ENCODE measurements at regions not wholly inside any gene's neighbourhood (a gene's known extent, or its start where the extent isn't known, plus 50 kb on each side); places are given as distances from the start of the nearest gene placed in this dataset.

DNA sequence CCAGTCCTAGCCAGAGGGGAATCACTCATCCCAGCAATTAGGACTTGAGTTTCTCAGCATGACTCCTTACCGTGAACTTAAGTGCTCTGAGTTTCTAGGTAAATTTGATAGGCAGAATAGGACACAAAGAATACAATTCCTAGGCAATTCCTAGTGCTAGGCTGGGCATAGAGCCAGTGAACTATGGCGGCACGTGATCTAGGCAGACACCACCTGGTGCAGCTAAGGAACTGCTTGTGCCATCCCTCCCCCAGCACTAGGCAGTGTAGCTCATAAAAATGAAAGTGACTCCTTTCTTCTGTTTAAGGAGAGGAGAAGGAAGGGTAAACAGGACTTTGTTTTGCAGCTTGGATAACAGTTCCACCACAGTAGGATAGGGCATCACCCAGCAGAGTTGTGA lies 736.3 kb upstream of the PCDH7 start:
- TF ChIP-seq, protein P1, sequence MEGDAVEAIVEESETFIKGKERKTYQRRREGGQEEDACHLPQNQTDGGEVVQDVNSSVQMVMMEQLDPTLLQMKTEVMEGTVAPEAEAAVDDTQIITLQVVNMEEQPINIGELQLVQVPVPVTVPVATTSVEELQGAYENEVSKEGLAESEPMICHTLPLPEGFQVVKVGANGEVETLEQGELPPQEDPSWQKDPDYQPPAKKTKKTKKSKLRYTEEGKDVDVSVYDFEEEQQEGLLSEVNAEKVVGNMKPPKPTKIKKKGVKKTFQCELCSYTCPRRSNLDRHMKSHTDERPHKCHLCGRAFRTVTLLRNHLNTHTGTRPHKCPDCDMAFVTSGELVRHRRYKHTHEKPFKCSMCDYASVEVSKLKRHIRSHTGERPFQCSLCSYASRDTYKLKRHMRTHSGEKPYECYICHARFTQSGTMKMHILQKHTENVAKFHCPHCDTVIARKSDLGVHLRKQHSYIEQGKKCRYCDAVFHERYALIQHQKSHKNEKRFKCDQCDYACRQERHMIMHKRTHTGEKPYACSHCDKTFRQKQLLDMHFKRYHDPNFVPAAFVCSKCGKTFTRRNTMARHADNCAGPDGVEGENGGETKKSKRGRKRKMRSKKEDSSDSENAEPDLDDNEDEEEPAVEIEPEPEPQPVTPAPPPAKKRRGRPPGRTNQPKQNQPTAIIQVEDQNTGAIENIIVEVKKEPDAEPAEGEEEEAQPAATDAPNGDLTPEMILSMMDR (IDR thresholded peaks at IDR 0.05): no peak
- TF ChIP-seq POLR2AphosphoS5 (IDR thresholded peaks at IDR 0.05) (no peak), POLR2A (IDR thresholded peaks at IDR 0.05) (no peak)

Measured in suprapubic skin (tissue), 4 donors.